NT2/D1 (cell line): ENCODE measurements at regions not wholly inside any gene's neighbourhood (a gene's known extent, or its start where the extent isn't known, plus 50 kb on each side); places are given as distances from the start of the nearest gene placed in this dataset.

Source experiments
- DNase-seq: peaks from one replicate; pipeline ENCODE4 v3.0.0-alpha.2; 2011; ENCODE audit warnings: low read depth, low spot score
- H3K27me3 ChIP-seq: 2 replicates; pipeline ENCODE4 v1.6.0; 2011; ENCODE audit warnings: mild to moderate bottlenecking; ENCODE audit not compliant: insufficient read length, insufficient read depth
- H3K36me3 ChIP-seq: 2 replicates; pipeline ENCODE4 v1.6.1; 2011; ENCODE audit warnings: mild to moderate bottlenecking, low read length, mixed read lengths; ENCODE audit not compliant: insufficient read depth, insufficient read length
- H3K4me1 ChIP-seq: 2 replicates; pipeline ENCODE4 v1.5.1; 2011; ENCODE audit not compliant: insufficient read depth, insufficient read length
- H3K4me3 ChIP-seq: 2 replicates; pipeline ENCODE4 v1.5.1; 2011; ENCODE audit warnings: low read depth; ENCODE audit not compliant: insufficient read length
- H3K9ac ChIP-seq: 2 replicates; pipeline ENCODE4 v1.6.0; 2011; ENCODE audit warnings: low read depth; ENCODE audit not compliant: insufficient read length
- H3K9me3 ChIP-seq: 2 replicates; pipeline ENCODE4 v1.5.1; 2011; ENCODE audit warnings: mild to moderate bottlenecking, low read length; ENCODE audit not compliant: insufficient read depth
- SUZ12 ChIP-seq: IDR thresholded peaks from 2 replicates; pipeline ENCODE4 v1.6.1; 2011; ENCODE audit not compliant: insufficient read length, insufficient read depth; ENCODE audit errors: extremely low read depth
- YY1 ChIP-seq: IDR thresholded peaks from 2 replicates; pipeline ENCODE4 v1.6.1; 2011; ENCODE audit not compliant: insufficient read length, insufficient read depth
- ZNF274 ChIP-seq: IDR thresholded peaks from 2 replicates; pipeline ENCODE4 v1.6.1; 2011; ENCODE audit warnings: mild to moderate bottlenecking, low read depth, low read length

GRCh38 chr16:85424260-85425073 lies 188.7 kb upstream of the GSE1 start:
- H3K4me3 ChIP-seq: no peak overlapping the region
- DNase-seq: no peak
- H3K4me1 ChIP-seq: peaks cover 15% of the 10 kb centered on the region
- no peak overlapping the region for H3K9ac ChIP-seq
- TF ChIP-seq YY1 (no peak), ZNF274 (no peak), SUZ12 (no peak)
- H3K36me3 ChIP-seq: no peaks in the 10 kb centered on the region
- H3K27me3 ChIP-seq: no peaks in the 10 kb centered on the region
- H3K9me3 ChIP-seq: peaks cover 5% of the 10 kb centered on the region; the same call in 1 of the 2 replicates

- H3K9ac ChIP-seq: no peak overlapping the region
- DNase-seq: no peak
- H3K36me3 ChIP-seq: no peaks in the 10 kb centered on the region
- no peaks in the 10 kb centered on the region for H3K27me3 ChIP-seq
- peaks cover 5% of the 10 kb centered on the region; the same call in 1 of the 2 replicates for H3K9me3 ChIP-seq
- H3K4me1 ChIP-seq: peaks cover 14% of the 10 kb centered on the region
- no peak overlapping the region for H3K4me3 ChIP-seq
- no peak for TF ChIP-seq ZNF274
- no peak for TF ChIP-seq SUZ12
- TF ChIP-seq YY1: no peak
These were observed 188.0 kb upstream of the GSE1 start for GRCh38 chr16:85425074-85425662.

- TF ChIP-seq ZNF274: no peak
- H3K9ac ChIP-seq: no peak overlapping the region
- H3K36me3 ChIP-seq: no peaks in the 10 kb centered on the region
- H3K9me3 ChIP-seq: no peaks in the 10 kb centered on the region
- no peaks in the 10 kb centered on the region for H3K27me3 ChIP-seq
- no peak overlapping the region for H3K4me3 ChIP-seq
- peaks cover 8% of the 10 kb centered on the region for H3K4me1 ChIP-seq
- DNase-seq: no peak
These were observed 186.3 kb upstream of the GSE1 start for GRCh38 chr16:85426806-85427205.

GRCh38 chr16:85428168-85428898 lies 184.8 kb upstream of the GSE1 start:
- no peak for DNase-seq
- Histone ChIP-seq H3K4me3 (no peak overlapping the region), H3K27me3 (peaks cover 1% of the 10 kb centered on the region), H3K9ac (no peak overlapping the region), H3K36me3 (no peaks in the 10 kb centered on the region), H3K4me1 (peaks cover 3% of the 10 kb centered on the region), H3K9me3 (no peaks in the 10 kb centered on the region)
- TF ChIP-seq YY1 (no peak), SUZ12 (no peak), ZNF274 (no peak)

- no peaks in the 10 kb centered on the region for H3K36me3 ChIP-seq
- H3K9me3 ChIP-seq: no peaks in the 10 kb centered on the region
- no peak for DNase-seq
- H3K4me3 ChIP-seq: no peak overlapping the region
- peaks cover 3% of the 10 kb centered on the region for H3K4me1 ChIP-seq
- no peak overlapping the region for H3K9ac ChIP-seq
- H3K27me3 ChIP-seq: peaks cover 4% of the 10 kb centered on the region
- no peak for TF ChIP-seq YY1
- TF ChIP-seq ZNF274: no peak
- TF ChIP-seq SUZ12: no peak
These were observed 184.0 kb upstream of the GSE1 start for GRCh38 chr16:85428899-85429775.

GRCh38 chr16:85429776-85430522 lies 183.2 kb upstream of the GSE1 start:
- Histone ChIP-seq H3K9ac (peak overlapping the region; percentile 58), H3K4me3 (no peak overlapping the region), H3K9me3 (no peaks in the 10 kb centered on the region), H3K27me3 (peaks cover 4% of the 10 kb centered on the region), H3K4me1 (peaks cover 7% of the 10 kb centered on the region), H3K36me3 (no peaks in the 10 kb centered on the region)
- DNase-seq: no peak
- TF ChIP-seq SUZ12 (no peak), YY1 (no peak), ZNF274 (no peak)
